ENCODE measurements at regions not wholly inside any gene's neighbourhood (a gene's known extent, or its start where the extent isn't known, plus 50 kb on each side); places are given as distances from the start of the nearest gene placed in this dataset.

DNA sequence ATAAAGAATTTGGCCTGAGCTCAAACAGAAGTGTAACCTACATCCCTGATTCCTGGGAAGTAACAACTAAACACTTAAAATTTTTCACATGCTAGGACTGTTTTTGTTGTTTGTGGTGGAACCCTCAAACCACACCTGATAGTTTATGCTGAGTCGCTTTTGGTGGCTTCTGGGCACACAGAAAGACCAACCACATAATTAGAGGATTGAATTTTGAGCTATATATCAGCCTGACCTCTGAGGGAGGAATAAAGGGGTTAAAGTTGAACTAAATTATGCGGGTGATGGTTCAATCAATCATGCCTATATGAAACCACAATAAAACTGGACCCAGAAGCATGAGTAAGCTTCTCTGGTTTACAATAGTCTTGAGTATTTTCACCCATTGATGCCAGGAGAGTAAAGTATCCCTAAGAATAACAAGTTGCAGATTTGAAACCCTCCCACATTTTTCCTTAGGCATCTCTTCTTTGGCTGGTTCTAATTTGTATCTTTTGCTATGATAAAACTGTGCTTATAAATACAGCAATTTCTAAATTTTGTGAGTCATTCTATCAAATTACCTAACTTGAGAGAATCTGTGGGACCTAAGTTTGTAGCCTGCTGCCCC is 1304.5 kb upstream of the GBE1 start:
- no peak for TF ChIP-seq HDGF (IDR thresholded peaks at IDR 0.05; ENCODE audit: borderline replicate concordance)
- no peak for TF ChIP-seq SP1 (IDR thresholded peaks at IDR 0.05)
- TF ChIP-seq, protein P1, sequence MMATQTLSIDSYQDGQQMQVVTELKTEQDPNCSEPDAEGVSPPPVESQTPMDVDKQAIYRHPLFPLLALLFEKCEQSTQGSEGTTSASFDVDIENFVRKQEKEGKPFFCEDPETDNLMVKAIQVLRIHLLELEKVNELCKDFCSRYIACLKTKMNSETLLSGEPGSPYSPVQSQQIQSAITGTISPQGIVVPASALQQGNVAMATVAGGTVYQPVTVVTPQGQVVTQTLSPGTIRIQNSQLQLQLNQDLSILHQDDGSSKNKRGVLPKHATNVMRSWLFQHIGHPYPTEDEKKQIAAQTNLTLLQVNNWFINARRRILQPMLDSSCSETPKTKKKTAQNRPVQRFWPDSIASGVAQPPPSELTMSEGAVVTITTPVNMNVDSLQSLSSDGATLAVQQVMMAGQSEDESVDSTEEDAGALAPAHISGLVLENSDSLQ (IDR thresholded peaks at IDR 0.05), result no peak
- no peak for TF ChIP-seq BHLHE40 (IDR thresholded peaks at IDR 0.05; ENCODE audit: borderline replicate concordance)
- TF ChIP-seq NFRKB (IDR thresholded peaks at IDR 0.05), result no peak
- no peak for TF ChIP-seq LEF1 (IDR thresholded peaks at IDR 0.05; ENCODE audit: borderline replicate concordance)

Measured in HEK293T (cell line).